CD14-positive monocyte (primary cell): ENCODE measurements at regions not wholly inside any gene's neighbourhood (a gene's known extent, or its start where the extent isn't known, plus 50 kb on each side); places are given as distances from the start of the nearest gene placed in this dataset.
"Not testable (repeated sequence)": the region's sequence is repeated elsewhere in the genome, so short reads cannot be mapped to it uniquely, and the experiment has no call there.

Experiments used
- DNase-seq, 3 donors: peaks; one replicate each; pipeline ENCODE4 v3.0.0-alpha.2; 2011 to 2022
- H2AFZ ChIP-seq: 2 replicates; pipeline ENCODE4 v1.6.0; 2012; ENCODE audit warnings: mild to moderate bottlenecking, low read depth, low read length, inconsistent platforms; ENCODE audit not compliant: insufficient read depth, poor library complexity, severe bottlenecking
- H3K27ac ChIP-seq, 2 donors: 1 replicate in 1 of 2; 2 replicates in 1 of 2; pipeline ENCODE4 v1.5.1; 2012 to 2013; ENCODE audit warnings: low read length in 2 of 2, control low read depth in 1 of 2, inconsistent platforms in 1 of 2, low read depth in 1 of 2, mild to moderate bottlenecking in 1 of 2
- H3K27me3 ChIP-seq, 2 donors: one replicate each; pipeline versions ENCODE4 v1.6.0 to v1.6.1; 2011 to 2013; ENCODE audit warnings: low read length in 2 of 2; ENCODE audit not compliant: control insufficient read depth in 2 of 2, insufficient read depth in 2 of 2
- H3K36me3 ChIP-seq, 2 donors: replicated peaks in 1 of 2; 1 replicate in 1 of 2; 2 replicates in 1 of 2; pipeline versions ENCODE4 v1.5.1 to v1.6.1; 2012 to 2013; ENCODE audit warnings: low read length in 2 of 2, control low read depth in 1 of 2, inconsistent platforms in 1 of 2, mild to moderate bottlenecking in 1 of 2; ENCODE audit not compliant: insufficient read depth in 2 of 2, control insufficient read depth in 1 of 2
- H3K4me1 ChIP-seq, 2 donors: 1 replicate in 1 of 2; 2 replicates in 1 of 2; pipeline versions ENCODE4 v1.5.1 to v1.6.1; 2012 to 2013; ENCODE audit warnings: low read length in 2 of 2, control low read depth in 1 of 2, inconsistent platforms in 1 of 2, mild to moderate bottlenecking in 1 of 2, moderate library complexity in 1 of 2; ENCODE audit not compliant: insufficient read depth in 2 of 2, control insufficient read depth in 1 of 2
- H3K4me2 ChIP-seq: replicated peaks from 2 replicates; pipeline ENCODE3; 2012; ENCODE audit warnings: low read length, moderate library complexity, mild to moderate bottlenecking; ENCODE audit not compliant: poor library complexity, severe bottlenecking; ENCODE audit errors: extremely low read depth
- H3K4me3 ChIP-seq, 3 experiments: fragments of 200-600 bp in 1 of 3; sonication (generic) in 1 of 3; replicated peaks in 1 of 3; 1 replicate in 2 of 3; 2 replicates in 1 of 3; pipeline ENCODE4 v1.5.1; 2011 to 2013; ENCODE audit warnings: low read length in 3 of 3, mild to moderate bottlenecking in 3 of 3, control low read depth in 2 of 3, low read depth in 2 of 3, inconsistent platforms in 1 of 3, moderate library complexity in 1 of 3
- H3K79me2 ChIP-seq: 2 replicates; pipeline ENCODE4 v1.6.0; 2012; ENCODE audit warnings: mild to moderate bottlenecking, control low read depth, inconsistent platforms, low read length, moderate library complexity; ENCODE audit not compliant: insufficient read depth
- H3K9ac ChIP-seq: 2 replicates; pipeline ENCODE4 v1.6.0; 2017; ENCODE audit warnings: low read length, mild to moderate bottlenecking; ENCODE audit not compliant: insufficient read depth, poor library complexity, severe bottlenecking
- H3K9me3 ChIP-seq, 2 donors: replicated peaks in 1 of 2; 1 replicate in 1 of 2; 2 replicates in 1 of 2; pipeline versions ENCODE4 v1.5.1 to v1.6.1; 2012 to 2013; ENCODE audit warnings: low read length in 2 of 2, control low read depth in 1 of 2; ENCODE audit not compliant: control insufficient read depth in 1 of 2, insufficient read depth in 1 of 2
- H4K20me1 ChIP-seq: 2 replicates; pipeline ENCODE4 v1.6.0; 2012; ENCODE audit warnings: mild to moderate bottlenecking, low read length, control low read depth, moderate library complexity; ENCODE audit not compliant: insufficient read depth
- H3K27ac Mint-ChIP-seq, 7 donors: one replicate each; pipeline ENCODE4 v1.8.0; 2020; ENCODE audit warnings: mild to moderate bottlenecking in 7 of 7, mixed read lengths in 7 of 7, moderate library complexity in 6 of 7, inconsistent platforms in 2 of 7
- H3K27me3 Mint-ChIP-seq, 3 donors: one replicate each; pipeline ENCODE4 v1.8.0; 2021 to 2022; ENCODE audit warnings: low read depth in 3 of 3, mild to moderate bottlenecking in 3 of 3, mixed read lengths in 3 of 3, moderate library complexity in 3 of 3, inconsistent platforms in 1 of 3
- H3K36me3 Mint-ChIP-seq, 2 donors: one replicate each; pipeline ENCODE4 v1.8.0; 2020; ENCODE audit warnings: mixed read lengths in 2 of 2, inconsistent platforms in 1 of 2, mild to moderate bottlenecking in 1 of 2
- H3K4me1 Mint-ChIP-seq: one replicate; pipeline ENCODE4 v1.8.0; 2020; ENCODE audit warnings: mild to moderate bottlenecking, mixed read lengths
- H3K4me3 Mint-ChIP-seq, 2 donors: one replicate each; pipeline ENCODE4 v1.8.0; 2020; ENCODE audit warnings: mild to moderate bottlenecking in 2 of 2, mixed read lengths in 2 of 2, moderate library complexity in 1 of 2
- H3K9me3 Mint-ChIP-seq, 7 donors: one replicate each; pipeline ENCODE4 v1.8.0; 2020 to 2022; ENCODE audit warnings: mixed read lengths in 7 of 7, mild to moderate bottlenecking in 6 of 7, moderate library complexity in 6 of 7, inconsistent platforms in 2 of 7
- CTCF ChIP-seq: fragments of 200-600 bp; IDR thresholded peaks from one replicate; pipeline ENCODE4 v1.8.0; 2022; ENCODE audit warnings: antibody characterized with exemption, mild to moderate bottlenecking
- WGBS: methylation state at CpG from one replicate; pipeline ENCODE4 v1.1.5; 2013; ENCODE audit warnings: missing lambda C conversion rate; ENCODE audit not compliant: insufficient coverage; 5-methylcytosine and 5-hydroxymethylcytosine counted together
- intact Hi-C, 2 donors: fragments of 100-400 bp; cut with micrococcal nuclease; formaldehyde crosslinking; loops; one replicate each; pipeline versions ENCODE4 v1.15.0 to v1.15.1; 2023

- Histone ChIP-seq H3K9ac (no peak overlapping the region), H3K4me2 (no peak overlapping the region), H3K4me1 (no peaks in the 10 kb centered on the region), H3K4me3 (no peak overlapping the region), H3K79me2 (no peaks in the 10 kb centered on the region), H2AFZ (no peak overlapping the region), H3K36me3 (no peaks in the 10 kb centered on the region), H4K20me1 (no peaks in the 10 kb centered on the region), H3K27ac (no peak overlapping the region), H3K27me3 (no peaks in the 10 kb centered on the region), H3K9me3 (peaks cover 0 to 10% of the 10 kb centered on the region in 2 donors)
- H3K4me1 Mint-ChIP-seq, result no peaks in the 10 kb centered on the region
- no peak for DNase-seq
- H3K9me3 Mint-ChIP-seq, result peaks cover 0 to 3% (median 0%) of the 10 kb centered on the region in 7 donors
- no peak overlapping the region for H3K4me3 Mint-ChIP-seq
- intact Hi-C loops, result no loop called here
- TF ChIP-seq CTCF, result no peak
- no peaks in the 10 kb centered on the region for H3K36me3 Mint-ChIP-seq
- no peak overlapping the region for H3K27ac Mint-ChIP-seq
- no peaks in the 10 kb centered on the region for H3K27me3 Mint-ChIP-seq
Observed at GRCh38 chr9:102398205-102398604, 596.9 kb upstream of the CYLC2 start.

- DNase-seq, H3K4me1 ChIP-seq, H3K79me2 ChIP-seq, H3K4me3 ChIP-seq, H3K4me1 Mint-ChIP-seq, H3K36me3 Mint-ChIP-seq, H3K9ac ChIP-seq, H2AFZ ChIP-seq, H3K27ac Mint-ChIP-seq, H3K27me3 Mint-ChIP-seq, H3K27me3 ChIP-seq, H4K20me1 ChIP-seq, H3K27ac ChIP-seq, H3K4me2 ChIP-seq, H3K9me3 ChIP-seq, intact Hi-C loops, H3K9me3 Mint-ChIP-seq, H3K4me3 Mint-ChIP-seq, H3K36me3 ChIP-seq: not testable (repeated sequence)
- no CpG with 5 or more reads among the region's 2 CpGs for WGBS
Observed at GRCh38 chr9:102385620-102386019, 609.5 kb upstream of the CYLC2 start.
